WTC11 (cell line): ENCODE measurements at regions not wholly inside any gene's neighbourhood (a gene's known extent, or its start where the extent isn't known, plus 50 kb on each side); places are given as distances from the start of the nearest gene placed in this dataset.

Experiments used
- CREB1 ChIP-seq: sonication (generic); formaldehyde crosslinking; IDR thresholded peaks from 2 replicates; pipeline ENCODE4 v1.8.0; 2023; ENCODE audit warnings: mild to moderate bottlenecking, missing genetic modification reagents
- ETV6 ChIP-seq: sonication (generic); formaldehyde crosslinking; IDR thresholded peaks from 2 replicates; pipeline ENCODE4 v1.8.1; 2022; ENCODE audit warnings: mild to moderate bottlenecking, missing genetic modification reagents
- NR2C2 ChIP-seq: sonication (generic); formaldehyde crosslinking; IDR thresholded peaks from 2 replicates; pipeline ENCODE4 v1.8.0; 2022; ENCODE audit warnings: mild to moderate bottlenecking, missing genetic modification reagents
- PRRX2 ChIP-seq: fragments of 250-450 bp; sonication (Bioruptor Pico); IDR thresholded peaks from 2 replicates; pipeline ENCODE4 v1.8.0; 2021; ENCODE audit warnings: mild to moderate bottlenecking
- RELA ChIP-seq: sonication (generic); formaldehyde crosslinking; IDR thresholded peaks from 2 replicates; pipeline ENCODE4 v1.8.1; 2022; ENCODE audit warnings: missing genetic modification reagents, mild to moderate bottlenecking, borderline replicate concordance
- SP1 ChIP-seq: sonication (generic); formaldehyde crosslinking; conservative IDR thresholded peaks from 2 replicates; pipeline ENCODE4 v1.8.1; 2022; ENCODE audit warnings: missing genetic modification reagents
- TCF7 ChIP-seq: sonication (generic); formaldehyde crosslinking; IDR thresholded peaks from 2 replicates; pipeline ENCODE4 v1.8.0; 2022; ENCODE audit warnings: mild to moderate bottlenecking, low read depth, missing genetic modification reagents, moderate library complexity
- ZBTB21 ChIP-seq: sonication (generic); formaldehyde crosslinking; IDR thresholded peaks from 2 replicates; pipeline ENCODE4 v1.8.1; 2023; ENCODE audit warnings: mild to moderate bottlenecking, missing genetic modification reagents, borderline replicate concordance
- TF ChIP-seq, protein P1 (sequence below): sonication (generic); formaldehyde crosslinking; conservative IDR thresholded peaks from 2 replicates; pipeline ENCODE4 v1.8.1; 2023; ENCODE audit warnings: mild to moderate bottlenecking, low read depth, missing genetic modification reagents, moderate library complexity
- TF ChIP-seq, protein P2 (sequence below): fragments of 250-450 bp; sonication (Bioruptor Pico); IDR thresholded peaks from 2 replicates; pipeline ENCODE4 v2.1.2; 2022; ENCODE audit warnings: mild to moderate bottlenecking, moderate library complexity
- TF ChIP-seq, protein P3 (sequence below): fragments of 200-600 bp; IDR thresholded peaks from 2 replicates; pipeline ENCODE4 v1.8.0; 2022; ENCODE audit warnings: antibody characterized with exemption
- TF ChIP-seq, protein P4 (sequence below): sonication (generic); formaldehyde crosslinking; IDR thresholded peaks from 2 replicates; pipeline ENCODE4 v1.8.0; 2022; ENCODE audit warnings: mild to moderate bottlenecking, missing genetic modification reagents

DNA sequence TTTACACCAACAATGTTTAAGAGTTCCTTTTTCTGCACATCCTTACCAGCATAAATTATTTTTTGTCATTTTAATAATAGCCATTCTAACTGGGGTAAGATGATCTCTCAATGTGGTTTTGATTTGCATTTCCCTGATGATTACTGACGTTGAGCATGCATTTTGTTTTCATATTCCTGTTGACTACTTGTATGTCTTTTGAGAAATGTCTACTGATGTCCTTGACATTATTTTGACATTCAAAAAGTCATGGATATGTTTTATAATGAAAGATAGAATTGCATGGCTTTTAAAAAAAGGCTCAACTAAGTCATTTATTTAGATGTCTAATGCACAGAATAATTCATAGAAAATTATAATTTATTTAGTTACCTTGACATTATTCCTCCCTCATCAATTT, 381.6 kb upstream of the C9orf72 start:
- no peak for TF ChIP-seq TCF7 (CRISPR knock-in tag)
- no peak for TF ChIP-seq PRRX2 (CRISPR knock-in tag)
- TF ChIP-seq, protein P1, sequence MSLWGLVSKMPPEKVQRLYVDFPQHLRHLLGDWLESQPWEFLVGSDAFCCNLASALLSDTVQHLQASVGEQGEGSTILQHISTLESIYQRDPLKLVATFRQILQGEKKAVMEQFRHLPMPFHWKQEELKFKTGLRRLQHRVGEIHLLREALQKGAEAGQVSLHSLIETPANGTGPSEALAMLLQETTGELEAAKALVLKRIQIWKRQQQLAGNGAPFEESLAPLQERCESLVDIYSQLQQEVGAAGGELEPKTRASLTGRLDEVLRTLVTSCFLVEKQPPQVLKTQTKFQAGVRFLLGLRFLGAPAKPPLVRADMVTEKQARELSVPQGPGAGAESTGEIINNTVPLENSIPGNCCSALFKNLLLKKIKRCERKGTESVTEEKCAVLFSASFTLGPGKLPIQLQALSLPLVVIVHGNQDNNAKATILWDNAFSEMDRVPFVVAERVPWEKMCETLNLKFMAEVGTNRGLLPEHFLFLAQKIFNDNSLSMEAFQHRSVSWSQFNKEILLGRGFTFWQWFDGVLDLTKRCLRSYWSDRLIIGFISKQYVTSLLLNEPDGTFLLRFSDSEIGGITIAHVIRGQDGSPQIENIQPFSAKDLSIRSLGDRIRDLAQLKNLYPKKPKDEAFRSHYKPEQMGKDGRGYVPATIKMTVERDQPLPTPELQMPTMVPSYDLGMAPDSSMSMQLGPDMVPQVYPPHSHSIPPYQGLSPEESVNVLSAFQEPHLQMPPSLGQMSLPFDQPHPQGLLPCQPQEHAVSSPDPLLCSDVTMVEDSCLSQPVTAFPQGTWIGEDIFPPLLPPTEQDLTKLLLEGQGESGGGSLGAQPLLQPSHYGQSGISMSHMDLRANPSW = no peak
- no peak for TF ChIP-seq NR2C2 (CRISPR knock-in tag)
- TF ChIP-seq, protein P2, sequence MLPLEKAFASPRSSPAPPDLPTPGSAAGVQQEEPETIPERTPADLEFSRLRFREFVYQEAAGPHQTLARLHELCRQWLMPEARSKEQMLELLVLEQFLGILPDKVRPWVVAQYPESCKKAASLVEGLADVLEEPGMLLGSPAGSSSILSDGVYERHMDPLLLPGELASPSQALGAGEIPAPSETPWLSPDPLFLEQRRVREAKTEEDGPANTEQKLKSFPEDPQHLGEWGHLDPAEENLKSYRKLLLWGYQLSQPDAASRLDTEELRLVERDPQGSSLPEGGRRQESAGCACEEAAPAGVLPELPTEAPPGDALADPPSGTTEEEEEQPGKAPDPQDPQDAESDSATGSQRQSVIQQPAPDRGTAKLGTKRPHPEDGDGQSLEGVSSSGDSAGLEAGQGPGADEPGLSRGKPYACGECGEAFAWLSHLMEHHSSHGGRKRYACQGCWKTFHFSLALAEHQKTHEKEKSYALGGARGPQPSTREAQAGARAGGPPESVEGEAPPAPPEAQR = no peak
- TF ChIP-seq, protein P3, sequence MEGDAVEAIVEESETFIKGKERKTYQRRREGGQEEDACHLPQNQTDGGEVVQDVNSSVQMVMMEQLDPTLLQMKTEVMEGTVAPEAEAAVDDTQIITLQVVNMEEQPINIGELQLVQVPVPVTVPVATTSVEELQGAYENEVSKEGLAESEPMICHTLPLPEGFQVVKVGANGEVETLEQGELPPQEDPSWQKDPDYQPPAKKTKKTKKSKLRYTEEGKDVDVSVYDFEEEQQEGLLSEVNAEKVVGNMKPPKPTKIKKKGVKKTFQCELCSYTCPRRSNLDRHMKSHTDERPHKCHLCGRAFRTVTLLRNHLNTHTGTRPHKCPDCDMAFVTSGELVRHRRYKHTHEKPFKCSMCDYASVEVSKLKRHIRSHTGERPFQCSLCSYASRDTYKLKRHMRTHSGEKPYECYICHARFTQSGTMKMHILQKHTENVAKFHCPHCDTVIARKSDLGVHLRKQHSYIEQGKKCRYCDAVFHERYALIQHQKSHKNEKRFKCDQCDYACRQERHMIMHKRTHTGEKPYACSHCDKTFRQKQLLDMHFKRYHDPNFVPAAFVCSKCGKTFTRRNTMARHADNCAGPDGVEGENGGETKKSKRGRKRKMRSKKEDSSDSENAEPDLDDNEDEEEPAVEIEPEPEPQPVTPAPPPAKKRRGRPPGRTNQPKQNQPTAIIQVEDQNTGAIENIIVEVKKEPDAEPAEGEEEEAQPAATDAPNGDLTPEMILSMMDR = no peak
- TF ChIP-seq RELA = no peak
- TF ChIP-seq ZBTB21 = no peak
- no peak for TF ChIP-seq CREB1 (CRISPR knock-in tag)
- TF ChIP-seq SP1 (CRISPR knock-in tag) = no peak
- no peak for TF ChIP-seq ETV6 (CRISPR knock-in tag)
- TF ChIP-seq, protein P4, sequence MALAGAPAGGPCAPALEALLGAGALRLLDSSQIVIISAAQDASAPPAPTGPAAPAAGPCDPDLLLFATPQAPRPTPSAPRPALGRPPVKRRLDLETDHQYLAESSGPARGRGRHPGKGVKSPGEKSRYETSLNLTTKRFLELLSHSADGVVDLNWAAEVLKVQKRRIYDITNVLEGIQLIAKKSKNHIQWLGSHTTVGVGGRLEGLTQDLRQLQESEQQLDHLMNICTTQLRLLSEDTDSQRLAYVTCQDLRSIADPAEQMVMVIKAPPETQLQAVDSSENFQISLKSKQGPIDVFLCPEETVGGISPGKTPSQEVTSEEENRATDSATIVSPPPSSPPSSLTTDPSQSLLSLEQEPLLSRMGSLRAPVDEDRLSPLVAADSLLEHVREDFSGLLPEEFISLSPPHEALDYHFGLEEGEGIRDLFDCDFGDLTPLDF = no peak
